Stomach (tissue), 8 donors: ENCODE measurements at regions not wholly inside any gene's neighbourhood (a gene's known extent, or its start where the extent isn't known, plus 50 kb on each side); places are given as distances from the start of the nearest gene placed in this dataset.
A peak's percentile ranks its signal among the peaks of the same experiment; 100 is the strongest.

Experiments
- DNase-seq, 2 donors: peaks; one replicate each; pipeline versions ENCODE4 v3.0.0 to v3.0.0-alpha.2; 2013 to 2019
- H3K27ac ChIP-seq, 5 donors: fragments of 200-600 bp in 4 of 5; sonication (generic) in 4 of 5; one replicate each; pipeline ENCODE4 v1.5.1; 2013 to 2019; ENCODE audit warnings: mild to moderate bottlenecking in 1 of 5, moderate library complexity in 1 of 5
- H3K27me3 ChIP-seq, 3 donors: fragments of 200-600 bp; sonication (generic); one replicate each; pipeline ENCODE4 v1.5.1; 2017 to 2019; ENCODE audit warnings: mixed run types in 1 of 3
- H3K36me3 ChIP-seq, 4 donors: fragments of 200-600 bp; sonication (generic); 1 replicate in 3 of 4; 2 replicates in 1 of 4; pipeline ENCODE4 v1.5.1; 2016 to 2019
- H3K4me1 ChIP-seq, 4 donors: fragments of 200-600 bp; sonication (generic); one replicate each; pipeline ENCODE4 v1.5.1; 2016 to 2019
- H3K4me3 ChIP-seq, 4 donors: fragments of 200-600 bp; sonication (generic) in 3 of 4; one replicate each; pipeline ENCODE4 v1.5.1; 2016 to 2019; ENCODE audit warnings: mild to moderate bottlenecking in 1 of 4
- H3K9me3 ChIP-seq, 4 donors: fragments of 200-600 bp; sonication (generic); one replicate each; pipeline ENCODE4 v1.5.1; 2016 to 2019
- CTCF ChIP-seq, 7 experiments: fragments of 450-650 bp in 4 of 7; fragments of 200-600 bp in 3 of 7; sonication (generic) in 3 of 7; IDR thresholded peaks; one replicate each; pipeline ENCODE4 v1.5.1; 2016 to 2019; ENCODE audit warnings: antibody characterized with exemption in 7 of 7, control low read depth in 2 of 7, mild to moderate bottlenecking in 1 of 7
- EP300 ChIP-seq: sonication (generic); formaldehyde crosslinking; IDR thresholded peaks from one replicate; pipeline ENCODE4 v1.6.1; 2017; ENCODE audit warnings: antibody characterized with exemption
- POLR2A ChIP-seq, 4 donors: fragments of 450-650 bp; IDR thresholded peaks; one replicate each; pipeline ENCODE4 v1.6.1; 2016; ENCODE audit warnings: antibody characterized with exemption in 4 of 4, control low read depth in 2 of 4, mild to moderate bottlenecking in 1 of 4, moderate library complexity in 1 of 4
- POLR2AphosphoS5 ChIP-seq, 3 donors: sonication (generic); formaldehyde crosslinking; IDR thresholded peaks; one replicate each; pipeline ENCODE4 v1.6.1; 2016; ENCODE audit warnings: antibody characterized with exemption in 3 of 3
- WGBS, 5 donors: extraction: QIAGEN DNeasy Blood & Tissue Kit in 3 of 5; methylation state at CpG; one replicate each; pipeline versions ENCODE4 v1.1.5 to v1.1.7; 2013 to 2018; 5-methylcytosine and 5-hydroxymethylcytosine counted together
- intact Hi-C: fragments of 100-400 bp; cut with DNase I; formaldehyde crosslinking; loops from one replicate; pipeline ENCODE4 v1.15.1; 2023; ENCODE audit warnings: low total_unique reads
- donor health status: healthy with polysubstance abuse.
- donor health status: Bipolar disorder and iron deficiency.
- donor health status: healthy.

GRCh38 chr4:176002007-176002613, 63.5 kb upstream of the WDR17 start:
- Histone ChIP-seq H3K4me3 (peak overlapping the region; percentile 45 to 79 (median 59)), H3K27me3 (peaks cover 0 to 25% (median 18%) of the 10 kb centered on the region in 3 donors), H3K36me3 (no peaks in the 10 kb centered on the region), H3K9me3 (no peaks in the 10 kb centered on the region), H3K4me1 (peaks cover 12 to 21% (median 18%) of the 10 kb centered on the region in 4 donors), H3K27ac (no peak overlapping the region)
- TF ChIP-seq POLR2AphosphoS5 (IDR thresholded peaks at IDR 0.05) (no peak), EP300 (no peak), CTCF (IDR thresholded peaks at IDR 0.05) (no peak), POLR2A (IDR thresholded peaks at IDR 0.05) (no peak)
- peak; percentile 35 to 61 for DNase-seq
- WGBS, 5 donors = 0 to 2% (median 1%) methylated on average over 24 to 44 of the region's 44 CpGs
- intact Hi-C loops = no loop called here

GRCh38 chr4:176005766-176006165, 59.9 kb upstream of the WDR17 start:
- DNase-seq = no peak
- WGBS, 5 donors = 37 to 52% (median 38%) methylated on average over 3 of the region's 3 CpGs
- H3K27me3 ChIP-seq = peaks cover 0 to 25% (median 18%) of the 10 kb centered on the region in 3 donors
- H3K4me1 ChIP-seq = peaks cover 12 to 21% (median 17%) of the 10 kb centered on the region in 4 donors
- no peak overlapping the region for H3K4me3 ChIP-seq
- no peak for TF ChIP-seq EP300
- no peak for TF ChIP-seq POLR2AphosphoS5 (IDR thresholded peaks at IDR 0.05)
- TF ChIP-seq POLR2A (IDR thresholded peaks at IDR 0.05) = no peak
- no peak for TF ChIP-seq CTCF (IDR thresholded peaks at IDR 0.05)
- H3K36me3 ChIP-seq = no peaks in the 10 kb centered on the region
- intact Hi-C loops = no loop called here
- no peak overlapping the region for H3K27ac ChIP-seq
- peaks cover 0 to 5% (median 0%) of the 10 kb centered on the region in 4 donors for H3K9me3 ChIP-seq

- Histone ChIP-seq H3K27me3 (no peaks in the 10 kb centered on the region), H3K27ac (no peak overlapping the region), H3K36me3 (no peaks in the 10 kb centered on the region), H3K4me3 (no peak overlapping the region), H3K9me3 (peaks cover 0 to 5% (median 0%) of the 10 kb centered on the region in 4 donors), H3K4me1 (no peaks in the 10 kb centered on the region)
- DNase-seq = no peak
- intact Hi-C loops = no loop called here
- TF ChIP-seq POLR2A (IDR thresholded peaks at IDR 0.05) (no peak), CTCF (IDR thresholded peaks at IDR 0.05) (no peak), EP300 (no peak), POLR2AphosphoS5 (IDR thresholded peaks at IDR 0.05) (no peak)
- 75 to 94% (median 92%) methylated on average over 2 of the region's 2 CpGs for WGBS, 5 donors
These were observed 56.4 kb upstream of the WDR17 start for GRCh38 chr4:176009254-176009653.

- 47 to 56% (median 54%) methylated on average over 2 of the region's 2 CpGs for WGBS, 5 donors
- no peak for DNase-seq
- H3K27me3 ChIP-seq = no peaks in the 10 kb centered on the region
- H3K4me3 ChIP-seq = no peak overlapping the region
- H3K9me3 ChIP-seq = peaks cover 0 to 5% (median 0%) of the 10 kb centered on the region in 4 donors
- H3K36me3 ChIP-seq = no peaks in the 10 kb centered on the region
- no peaks in the 10 kb centered on the region for H3K4me1 ChIP-seq
- TF ChIP-seq POLR2AphosphoS5 (IDR thresholded peaks at IDR 0.05) (no peak), EP300 (no peak), CTCF (IDR thresholded peaks at IDR 0.05) (no peak), POLR2A (IDR thresholded peaks at IDR 0.05) (no peak)
- no peak overlapping the region for H3K27ac ChIP-seq
- intact Hi-C loops = no loop called here
These were observed 54.1 kb upstream of the WDR17 start for GRCh38 chr4:176011529-176011928.
